ENCODE measurements at regions not wholly inside any gene's neighbourhood (a gene's known extent, or its start where the extent isn't known, plus 50 kb on each side); places are given as distances from the start of the nearest gene placed in this dataset.

DNA sequence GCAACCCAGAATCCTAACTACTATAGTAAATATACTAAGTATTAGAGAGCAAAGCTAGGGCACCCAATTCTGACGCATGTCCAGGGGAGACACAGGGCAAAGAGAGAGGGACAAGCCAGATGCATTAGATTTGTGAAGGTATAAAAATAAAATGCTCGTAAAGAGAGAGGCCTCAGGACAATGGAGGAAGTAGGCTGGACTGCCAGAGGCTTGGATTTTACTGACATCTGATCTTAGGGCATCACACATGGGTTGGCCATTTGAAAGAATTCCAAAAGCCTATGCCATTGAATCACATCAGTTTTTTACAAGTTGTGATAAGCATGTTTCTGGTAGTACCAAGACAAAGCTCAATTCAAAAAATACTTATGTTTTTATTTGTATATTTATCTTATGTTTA lies 149.3 kb upstream of the MSX2 start:
- H3K27me3 ChIP-seq (ENCODE audit: control insufficient read depth, insufficient read depth, low read length) = no peaks in the 10 kb centered on the region
- peaks cover 37% of the 10 kb centered on the region for H3K4me1 ChIP-seq (ENCODE audit: control insufficient read depth, insufficient read depth, low read length)
- H3K9me3 ChIP-seq (ENCODE audit: control insufficient read depth, insufficient read depth, low read depth, low read length) = no peaks in the 10 kb centered on the region
- H3K36me3 ChIP-seq (ENCODE audit: control insufficient read depth, insufficient read depth, low read length) = no peaks in the 10 kb centered on the region
- TF ChIP-seq, protein P1, sequence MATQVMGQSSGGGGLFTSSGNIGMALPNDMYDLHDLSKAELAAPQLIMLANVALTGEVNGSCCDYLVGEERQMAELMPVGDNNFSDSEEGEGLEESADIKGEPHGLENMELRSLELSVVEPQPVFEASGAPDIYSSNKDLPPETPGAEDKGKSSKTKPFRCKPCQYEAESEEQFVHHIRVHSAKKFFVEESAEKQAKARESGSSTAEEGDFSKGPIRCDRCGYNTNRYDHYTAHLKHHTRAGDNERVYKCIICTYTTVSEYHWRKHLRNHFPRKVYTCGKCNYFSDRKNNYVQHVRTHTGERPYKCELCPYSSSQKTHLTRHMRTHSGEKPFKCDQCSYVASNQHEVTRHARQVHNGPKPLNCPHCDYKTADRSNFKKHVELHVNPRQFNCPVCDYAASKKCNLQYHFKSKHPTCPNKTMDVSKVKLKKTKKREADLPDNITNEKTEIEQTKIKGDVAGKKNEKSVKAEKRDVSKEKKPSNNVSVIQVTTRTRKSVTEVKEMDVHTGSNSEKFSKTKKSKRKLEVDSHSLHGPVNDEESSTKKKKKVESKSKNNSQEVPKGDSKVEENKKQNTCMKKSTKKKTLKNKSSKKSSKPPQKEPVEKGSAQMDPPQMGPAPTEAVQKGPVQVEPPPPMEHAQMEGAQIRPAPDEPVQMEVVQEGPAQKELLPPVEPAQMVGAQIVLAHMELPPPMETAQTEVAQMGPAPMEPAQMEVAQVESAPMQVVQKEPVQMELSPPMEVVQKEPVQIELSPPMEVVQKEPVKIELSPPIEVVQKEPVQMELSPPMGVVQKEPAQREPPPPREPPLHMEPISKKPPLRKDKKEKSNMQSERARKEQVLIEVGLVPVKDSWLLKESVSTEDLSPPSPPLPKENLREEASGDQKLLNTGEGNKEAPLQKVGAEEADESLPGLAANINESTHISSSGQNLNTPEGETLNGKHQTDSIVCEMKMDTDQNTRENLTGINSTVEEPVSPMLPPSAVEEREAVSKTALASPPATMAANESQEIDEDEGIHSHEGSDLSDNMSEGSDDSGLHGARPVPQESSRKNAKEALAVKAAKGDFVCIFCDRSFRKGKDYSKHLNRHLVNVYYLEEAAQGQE (IDR thresholded peaks at IDR 0.05; ENCODE audit: insufficient read depth in 1 of 2, low read depth in 2 of 2, low read length in 1 of 2) = no peak
- no peak for TF ChIP-seq POLR2AphosphoS5 (IDR thresholded peaks at IDR 0.05; ENCODE audit: low read depth, low read length)
- no peak for TF ChIP-seq SIN3A (IDR thresholded peaks at IDR 0.05; ENCODE audit: borderline replicate concordance, insufficient read depth, low read depth, low read length)
- TF ChIP-seq TCF7L2 (IDR thresholded peaks at IDR 0.05; ENCODE audit: low read depth, low read length) = no peak
- TF ChIP-seq, protein P2, sequence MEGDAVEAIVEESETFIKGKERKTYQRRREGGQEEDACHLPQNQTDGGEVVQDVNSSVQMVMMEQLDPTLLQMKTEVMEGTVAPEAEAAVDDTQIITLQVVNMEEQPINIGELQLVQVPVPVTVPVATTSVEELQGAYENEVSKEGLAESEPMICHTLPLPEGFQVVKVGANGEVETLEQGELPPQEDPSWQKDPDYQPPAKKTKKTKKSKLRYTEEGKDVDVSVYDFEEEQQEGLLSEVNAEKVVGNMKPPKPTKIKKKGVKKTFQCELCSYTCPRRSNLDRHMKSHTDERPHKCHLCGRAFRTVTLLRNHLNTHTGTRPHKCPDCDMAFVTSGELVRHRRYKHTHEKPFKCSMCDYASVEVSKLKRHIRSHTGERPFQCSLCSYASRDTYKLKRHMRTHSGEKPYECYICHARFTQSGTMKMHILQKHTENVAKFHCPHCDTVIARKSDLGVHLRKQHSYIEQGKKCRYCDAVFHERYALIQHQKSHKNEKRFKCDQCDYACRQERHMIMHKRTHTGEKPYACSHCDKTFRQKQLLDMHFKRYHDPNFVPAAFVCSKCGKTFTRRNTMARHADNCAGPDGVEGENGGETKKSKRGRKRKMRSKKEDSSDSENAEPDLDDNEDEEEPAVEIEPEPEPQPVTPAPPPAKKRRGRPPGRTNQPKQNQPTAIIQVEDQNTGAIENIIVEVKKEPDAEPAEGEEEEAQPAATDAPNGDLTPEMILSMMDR (IDR thresholded peaks at IDR 0.05) = no peak
- H3K27ac ChIP-seq (ENCODE audit: low read length) = no peak overlapping the region
- ATAC-seq = no peak
- no peak for DNase-seq (ENCODE audit: low read depth, low spot score)
- no TSS peak for BruUV-seq (replicated peaks)
- no peak overlapping the region for H3K4me3 ChIP-seq (ENCODE audit: low read depth in 2 of 2, low read length in 2 of 2)
- ChIA-PET CTCF (no interaction called here), POLR2A (no interaction called here)
- intact Hi-C loops (cut with micrococcal nuclease; ENCODE audit: unreplicated experiment) (no loop called here), in situ Hi-C loops (cut with HindIII; ENCODE audit: low pct_unique_long_range_greater_than_20kb, low sequenced_read_pairs) (no loop called here)

DNA sequence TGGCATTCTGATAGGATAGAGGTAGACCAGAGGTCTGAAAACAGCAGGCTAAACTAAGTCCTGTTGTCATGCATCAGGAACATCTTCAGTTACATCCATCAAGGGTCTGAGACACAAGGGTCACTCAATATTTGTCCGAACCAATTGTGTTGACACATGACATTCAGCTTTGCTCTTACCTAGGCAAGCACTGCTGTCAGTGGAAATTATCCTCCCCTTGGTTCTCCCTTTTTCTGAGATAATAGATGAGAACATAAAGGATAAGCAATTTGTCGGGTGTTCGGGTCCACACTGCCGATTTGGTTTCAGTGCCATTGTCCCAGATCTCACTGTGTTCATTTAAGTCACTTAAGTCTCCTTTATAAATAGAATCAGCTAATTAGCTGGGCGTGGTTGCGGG lies 148.3 kb upstream of the MSX2 start:
- ATAC-seq (no peak), DNase-seq (ENCODE audit: low read depth, low spot score) (no peak)
- in situ Hi-C loops (cut with HindIII; ENCODE audit: low pct_unique_long_range_greater_than_20kb, low sequenced_read_pairs) = no loop called here
- no TSS peak for BruUV-seq (replicated peaks)
- Histone ChIP-seq H3K9me3 (ENCODE audit: control insufficient read depth, insufficient read depth, low read depth, low read length) (no peaks in the 10 kb centered on the region), H3K27me3 (ENCODE audit: control insufficient read depth, insufficient read depth, low read length) (no peaks in the 10 kb centered on the region), H3K36me3 (ENCODE audit: control insufficient read depth, insufficient read depth, low read length) (no peaks in the 10 kb centered on the region), H3K4me3 (ENCODE audit: low read depth in 2 of 2, low read length in 2 of 2) (no peak overlapping the region), H3K4me1 (ENCODE audit: control insufficient read depth, insufficient read depth, low read length) (peaks cover 30% of the 10 kb centered on the region), H3K27ac (ENCODE audit: low read length) (no peak overlapping the region; the same call in 1 of the 2 replicates)
- TF ChIP-seq TCF7L2 (IDR thresholded peaks at IDR 0.05; ENCODE audit: low read depth, low read length) (no peak), POLR2AphosphoS5 (IDR thresholded peaks at IDR 0.05; ENCODE audit: low read depth, low read length) (no peak), SIN3A (IDR thresholded peaks at IDR 0.05; ENCODE audit: borderline replicate concordance, insufficient read depth, low read depth, low read length) (no peak)
- TF ChIP-seq, protein P1 (IDR thresholded peaks at IDR 0.05; ENCODE audit: insufficient read depth in 1 of 2, low read depth in 2 of 2, low read length in 1 of 2) = no peak
- TF ChIP-seq, protein P2 (IDR thresholded peaks at IDR 0.05) = no peak
- CTCF ChIA-PET = no interaction called here
- POLR2A ChIA-PET = interaction anchor here (0.6 kb wide), 1 partner anchor 217 kb away, joined by 4 read pairs; no protein-coding TSS in a partner anchor
- intact Hi-C loops (cut with micrococcal nuclease; ENCODE audit: unreplicated experiment) = no loop called here

All from Panc1 (cell line).